ENCODE measurements at regions not wholly inside any gene's neighbourhood (a gene's known extent, or its start where the extent isn't known, plus 50 kb on each side); places are given as distances from the start of the nearest gene placed in this dataset.

DNA sequence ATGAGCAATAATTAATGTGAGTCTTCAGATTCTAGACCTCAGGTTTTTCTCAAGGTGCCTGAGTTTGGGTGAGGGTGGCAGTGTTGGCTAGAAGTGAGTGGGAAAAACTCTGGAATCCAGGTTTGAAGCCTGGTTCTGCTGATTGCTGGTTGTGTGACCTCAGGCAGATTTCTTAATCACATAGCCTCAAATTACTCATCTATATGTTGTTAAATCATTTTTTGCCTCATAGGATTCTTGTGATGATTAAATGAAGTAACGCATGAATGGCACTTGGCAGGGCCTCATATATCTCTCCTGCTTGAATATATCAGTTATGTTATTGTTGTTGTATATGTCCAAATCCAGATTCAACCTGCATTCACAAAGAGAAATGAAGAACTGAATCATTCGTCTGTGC is 60.5 kb downstream of the NR2F2 start:
- POLR2A ChIA-PET = no interaction called here
- DNase-seq (ENCODE audit: extremely low spot score) = no peak
- CTCF ChIA-PET = no interaction called here
- no peak for TF ChIP-seq SUZ12 (IDR thresholded peaks at IDR 0.05)
- no peak for TF ChIP-seq LEF1 (IDR thresholded peaks at IDR 0.05; ENCODE audit: borderline replicate concordance)
- no peak for TF ChIP-seq ZNF384 (IDR thresholded peaks at IDR 0.05)
- TF ChIP-seq HDGF (IDR thresholded peaks at IDR 0.05; ENCODE audit: borderline replicate concordance) = no peak
- no peak for TF ChIP-seq FOXM1 (IDR thresholded peaks at IDR 0.05; ENCODE audit: borderline replicate concordance)
- TF ChIP-seq ELF4 (IDR thresholded peaks at IDR 0.05) = no peak
- TF ChIP-seq L3MBTL2 (conservative IDR thresholded peaks at IDR 0.05) = no peak
- TF ChIP-seq NFRKB (IDR thresholded peaks at IDR 0.05) = no peak
- TF ChIP-seq PKNOX1 (IDR thresholded peaks at IDR 0.05) = no peak
- no peak for TF ChIP-seq TARDBP (IDR thresholded peaks at IDR 0.05)
- no peak for TF ChIP-seq SP1 (IDR thresholded peaks at IDR 0.05)
- TF ChIP-seq BHLHE40 (IDR thresholded peaks at IDR 0.05; ENCODE audit: borderline replicate concordance) = no peak

GRCh38 chr15:96392380-96393208 is 62.1 kb downstream of the NR2F2 start:
- ChIA-PET POLR2A (no interaction called here), CTCF (no interaction called here)
- no peak for DNase-seq (ENCODE audit: extremely low spot score)
- no peak for TF ChIP-seq ARNT (IDR thresholded peaks at IDR 0.05)
- no peak for TF ChIP-seq NFRKB (IDR thresholded peaks at IDR 0.05)
- no peak for TF ChIP-seq ZNF384 (IDR thresholded peaks at IDR 0.05)
- TF ChIP-seq BHLHE40 (IDR thresholded peaks at IDR 0.05; ENCODE audit: borderline replicate concordance) = no peak
- TF ChIP-seq CTBP1 (IDR thresholded peaks at IDR 0.05; ENCODE audit: borderline replicate concordance) = no peak

DNA sequence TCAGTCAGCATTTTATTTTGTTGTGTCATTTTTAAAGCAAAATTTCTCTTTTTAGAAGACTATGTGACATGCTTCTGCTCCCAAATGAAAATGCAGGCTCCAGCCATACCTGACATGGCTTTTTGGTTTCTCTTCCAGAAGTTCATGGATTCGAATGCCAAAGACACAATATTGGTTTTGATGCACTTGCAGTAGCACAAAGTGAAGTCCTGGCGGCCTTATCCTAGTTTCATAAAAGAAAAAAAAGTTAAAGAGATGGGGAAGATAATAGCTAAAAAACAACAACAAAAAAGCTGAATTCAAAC is 62.7 kb downstream of the NR2F2 start:
- ChIA-PET CTCF (interaction anchor here (0.7 kb wide), 1 partner anchor 23 kb away, joined by 3 read pairs; no protein-coding TSS in a partner anchor), POLR2A (no interaction called here)
- no peak for DNase-seq (ENCODE audit: extremely low spot score)
- TF ChIP-seq NFRKB (IDR thresholded peaks at IDR 0.05) (no peak), SP1 (IDR thresholded peaks at IDR 0.05) (no peak), L3MBTL2 (conservative IDR thresholded peaks at IDR 0.05) (no peak), FOXA1 (IDR thresholded peaks at IDR 0.05) (no peak), CTBP1 (IDR thresholded peaks at IDR 0.05; ENCODE audit: borderline replicate concordance) (no peak), HDGF (IDR thresholded peaks at IDR 0.05; ENCODE audit: borderline replicate concordance) (no peak), PKNOX1 (IDR thresholded peaks at IDR 0.05) (no peak), ZNF384 (IDR thresholded peaks at IDR 0.05) (no peak), FOXK2 (IDR thresholded peaks at IDR 0.05) (no peak), FOXM1 (IDR thresholded peaks at IDR 0.05; ENCODE audit: borderline replicate concordance) (no peak), BHLHE40 (IDR thresholded peaks at IDR 0.05; ENCODE audit: borderline replicate concordance) (no peak), ELF4 (IDR thresholded peaks at IDR 0.05) (no peak), SUZ12 (IDR thresholded peaks at IDR 0.05) (no peak), LEF1 (IDR thresholded peaks at IDR 0.05; ENCODE audit: borderline replicate concordance) (no peak), ARNT (IDR thresholded peaks at IDR 0.05) (no peak), TARDBP (IDR thresholded peaks at IDR 0.05) (no peak)

- CTCF ChIA-PET = no interaction called here
- POLR2A ChIA-PET = no interaction called here
Measured at GRCh38 chr15:96395687-96396086, 65.2 kb downstream of the NR2F2 start.

DNA sequence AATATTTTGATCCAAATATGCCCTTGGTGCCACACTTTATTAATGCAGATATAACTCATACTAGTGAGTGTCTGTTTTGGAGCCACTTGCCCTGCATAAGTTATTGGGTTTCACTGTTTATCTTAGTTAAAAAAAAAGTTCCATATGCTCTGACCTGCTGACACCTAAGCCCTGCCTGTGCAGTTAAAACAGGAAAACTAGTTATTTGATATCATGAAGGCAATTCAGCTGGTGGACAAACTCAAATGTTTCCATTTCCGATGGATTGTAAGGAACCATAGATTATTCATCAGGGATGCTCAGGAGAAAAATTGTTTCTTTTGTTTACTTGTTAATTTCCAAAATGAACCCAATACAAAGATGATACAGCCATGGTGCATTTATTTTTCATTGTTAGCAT is 68.3 kb downstream of the NR2F2 start:
- ChIA-PET CTCF (no interaction called here), POLR2A (interaction anchor here (0.6 kb wide), 1 partner anchor 32 kb away, joined by 3 read pairs; no protein-coding TSS in a partner anchor)
- TF ChIP-seq LEF1 (IDR thresholded peaks at IDR 0.05; ENCODE audit: borderline replicate concordance) (no peak), BHLHE40 (IDR thresholded peaks at IDR 0.05; ENCODE audit: borderline replicate concordance) (no peak), ZNF384 (IDR thresholded peaks at IDR 0.05) (peak; percentile 46; the same call in 1 of the 2 replicates), FOXA1 (IDR thresholded peaks at IDR 0.05) (no peak)
- no peak for DNase-seq (ENCODE audit: extremely low spot score)

More at GRCh38 chr15:96395687-96396086, 65.2 kb downstream of the NR2F2 start:
- no peak for DNase-seq (ENCODE audit: extremely low spot score)
- TF ChIP-seq TARDBP (IDR thresholded peaks at IDR 0.05) = no peak
- no peak for TF ChIP-seq FOXM1 (IDR thresholded peaks at IDR 0.05; ENCODE audit: borderline replicate concordance)
- TF ChIP-seq FOXA1 (IDR thresholded peaks at IDR 0.05) = no peak
- TF ChIP-seq SUZ12 (IDR thresholded peaks at IDR 0.05) = no peak
- no peak for TF ChIP-seq BHLHE40 (IDR thresholded peaks at IDR 0.05; ENCODE audit: borderline replicate concordance)
- no peak for TF ChIP-seq L3MBTL2 (conservative IDR thresholded peaks at IDR 0.05)
- no peak for TF ChIP-seq NFRKB (IDR thresholded peaks at IDR 0.05)
- TF ChIP-seq FOXK2 (IDR thresholded peaks at IDR 0.05) = no peak
- TF ChIP-seq SP1 (IDR thresholded peaks at IDR 0.05) = no peak
- TF ChIP-seq ELF4 (IDR thresholded peaks at IDR 0.05) = no peak
- no peak for TF ChIP-seq HDGF (IDR thresholded peaks at IDR 0.05; ENCODE audit: borderline replicate concordance)
- no peak for TF ChIP-seq ZNF384 (IDR thresholded peaks at IDR 0.05)
- TF ChIP-seq PKNOX1 (IDR thresholded peaks at IDR 0.05) = no peak
- no peak for TF ChIP-seq CTBP1 (IDR thresholded peaks at IDR 0.05; ENCODE audit: borderline replicate concordance)
- no peak for TF ChIP-seq LEF1 (IDR thresholded peaks at IDR 0.05; ENCODE audit: borderline replicate concordance)

GRCh38 chr15:96402403-96402802 is 71.9 kb downstream of the NR2F2 start:
- no peak for DNase-seq (ENCODE audit: extremely low spot score)
- POLR2A ChIA-PET = no interaction called here
- CTCF ChIA-PET = no interaction called here
- TF ChIP-seq SUZ12 (IDR thresholded peaks at IDR 0.05) = no peak
- TF ChIP-seq FOXM1 (IDR thresholded peaks at IDR 0.05; ENCODE audit: borderline replicate concordance) = no peak
- peak; percentile 74 for TF ChIP-seq PKNOX1 (IDR thresholded peaks at IDR 0.05)

Measured in HEK293T (cell line).